NCI-H69 (cell line): ENCODE measurements at regions not wholly inside any gene's neighbourhood (a gene's known extent, or its start where the extent isn't known, plus 50 kb on each side); places are given as distances from the start of the nearest gene placed in this dataset.
A peak's percentile ranks its signal among the peaks of the same experiment; 100 is the strongest.

Experiments used
- DNase-seq: peaks from one replicate; lab custom pipeline; 2025; lab: John Stamatoyannopoulos, UW

- DNase-seq = no peak
These were observed 78.7 kb downstream of the SIK1 start for GRCh38 chr21:43348170-43348766.

- no peak for DNase-seq
These were observed 79.3 kb downstream of the SIK1 start for GRCh38 chr21:43347461-43348169.

- no peak for DNase-seq
These were observed 80.4 kb downstream of the SIK1 start for GRCh38 chr21:43346551-43346950.

GRCh38 chr21:43345746-43346409 lies 81.1 kb downstream of the SIK1 start:
- DNase-seq = no peak

GRCh38 chr21:43345046-43345745 lies 81.7 kb downstream of the SIK1 start:
- DNase-seq = no peak

GRCh38 chr21:43343992-43344886 lies 82.7 kb downstream of the SIK1 start:
- peak; percentile 97 for DNase-seq

- DNase-seq = peak; percentile 98
These were observed 83.6 kb downstream of the SIK1 start for GRCh38 chr21:43343095-43343991.

GRCh38 chr21:43342301-43342881 lies 84.5 kb downstream of the SIK1 start:
- DNase-seq = no peak

GRCh38 chr21:43341378-43342161 lies 85.4 kb downstream of the SIK1 start:
- peak; percentile 75 for DNase-seq

GRCh38 chr21:43340491-43341377 lies 86.2 kb downstream of the SIK1 start:
- DNase-seq = no peak

- peak; percentile 41 for DNase-seq
These were observed 87.3 kb downstream of the SIK1 start for GRCh38 chr21:43339668-43340067.

GRCh38 chr21:43338951-43339350 lies 88.0 kb downstream of the SIK1 start:
- peak; percentile 73 for DNase-seq

- peak; percentile 94 for DNase-seq
These were observed 88.9 kb downstream of the SIK1 start for GRCh38 chr21:43337901-43338655.

GRCh38 chr21:43335119-43335518 lies 91.8 kb downstream of the SIK1 start:
- DNase-seq = no peak

GRCh38 chr21:43334214-43334958 lies 92.5 kb downstream of the SIK1 start:
- no peak for DNase-seq

- DNase-seq = peak; percentile 92
These were observed 93.5 kb downstream of the SIK1 start for GRCh38 chr21:43333298-43334062.
